Type B pancreatic cell (in vitro differentiated cells): ENCODE measurements at regions not wholly inside any gene's neighbourhood (a gene's known extent, or its start where the extent isn't known, plus 50 kb on each side); places are given as distances from the start of the nearest gene placed in this dataset.
"Not testable (repeated sequence)": the region's sequence is repeated elsewhere in the genome, so short reads cannot be mapped to it uniquely, and the experiment has no call there.

Experiments used
- DNase-seq: peaks from one replicate; pipeline ENCODE4 v3.0.0; 2021; ENCODE audit warnings: mixed read lengths; ENCODE audit not compliant: unreplicated experiment; ENCODE audit errors: extremely low spot score
- H3K27ac Mint-ChIP-seq: 2 replicates; pipeline ENCODE4 v1.8.0; 2021; ENCODE audit warnings: mild to moderate bottlenecking, mixed read lengths
- H3K27me3 Mint-ChIP-seq: 2 replicates; pipeline ENCODE4 v1.8.0; 2021; ENCODE audit warnings: mixed read lengths
- H3K36me3 Mint-ChIP-seq: 2 replicates; pipeline ENCODE4 v1.8.0; 2021; ENCODE audit warnings: mixed read lengths
- H3K4me1 Mint-ChIP-seq: one replicate; pipeline ENCODE4 v1.8.0; 2021; ENCODE audit warnings: mixed read lengths; ENCODE audit not compliant: unreplicated experiment
- H3K4me3 Mint-ChIP-seq: 2 replicates; pipeline ENCODE4 v1.8.0; 2021; ENCODE audit warnings: mild to moderate bottlenecking, mixed read lengths
- H3K9me3 Mint-ChIP-seq: 2 replicates; pipeline ENCODE4 v1.8.0; 2021; ENCODE audit warnings: mixed read lengths
- CTCF ChIP-seq: fragments of 200-600 bp; sonication (generic); conservative IDR thresholded peaks from 2 replicates; pipeline ENCODE4 v1.5.0; 2021; ENCODE audit warnings: antibody characterized with exemption, mild to moderate bottlenecking

- Mint-ChIP-seq H3K27me3 (peaks cover 12% of the 10 kb centered on the region), H3K36me3 (no peaks in the 10 kb centered on the region), H3K27ac (peak overlapping the region; percentile 80), H3K9me3 (no peaks in the 10 kb centered on the region), H3K4me3 (no peak overlapping the region), H3K4me1 (peaks cover 6% of the 10 kb centered on the region)
- TF ChIP-seq CTCF: no peak
- no peak for DNase-seq
These were observed 109.7 kb downstream of the PPIAL4G start for GRCh38 chr1:148373192-148373925.

- peaks cover 9% of the 10 kb centered on the region for H3K27me3 Mint-ChIP-seq
- DNase-seq: no peak
- no peaks in the 10 kb centered on the region for H3K9me3 Mint-ChIP-seq
- no peaks in the 10 kb centered on the region for H3K36me3 Mint-ChIP-seq
- no peak overlapping the region for H3K4me3 Mint-ChIP-seq
- no peak for TF ChIP-seq CTCF
- H3K27ac Mint-ChIP-seq: peak overlapping the region; percentile 80
- peaks cover 6% of the 10 kb centered on the region for H3K4me1 Mint-ChIP-seq
These were observed 110.4 kb downstream of the PPIAL4G start for GRCh38 chr1:148372731-148373130.

- H3K9me3 Mint-ChIP-seq, DNase-seq, H3K4me1 Mint-ChIP-seq, H3K27me3 Mint-ChIP-seq, H3K36me3 Mint-ChIP-seq: not testable (repeated sequence)
- Mint-ChIP-seq H3K27ac (peak overlapping the region; percentile 80), H3K4me3 (peak overlapping the region; percentile 1)
These were observed 110.9 kb downstream of the PPIAL4G start for GRCh38 chr1:148372051-148372726.

GRCh38 chr1:148371551-148371994 lies 111.5 kb downstream of the PPIAL4G start:
- H3K27ac Mint-ChIP-seq: peak overlapping the region; percentile 80
- not testable (repeated sequence) for H3K4me3 Mint-ChIP-seq, H3K36me3 Mint-ChIP-seq, H3K4me1 Mint-ChIP-seq, H3K27me3 Mint-ChIP-seq, DNase-seq, H3K9me3 Mint-ChIP-seq
- TF ChIP-seq CTCF: peak; percentile 86

- H3K4me1 Mint-ChIP-seq, H3K36me3 Mint-ChIP-seq, H3K9me3 Mint-ChIP-seq, DNase-seq, H3K27me3 Mint-ChIP-seq, H3K4me3 Mint-ChIP-seq, H3K27ac Mint-ChIP-seq: not testable (repeated sequence)
These were observed 112.4 kb downstream of the PPIAL4G start for GRCh38 chr1:148370661-148371060.

GRCh38 chr1:148367596-148367995 lies 115.5 kb downstream of the PPIAL4G start:
- H3K4me1 Mint-ChIP-seq: peaks cover 13% of the 10 kb centered on the region
- no peak for TF ChIP-seq CTCF
- H3K4me3 Mint-ChIP-seq: no peak overlapping the region
- peaks cover 24% of the 10 kb centered on the region for H3K27me3 Mint-ChIP-seq
- H3K27ac Mint-ChIP-seq: no peak overlapping the region
- H3K9me3 Mint-ChIP-seq: no peaks in the 10 kb centered on the region
- no peaks in the 10 kb centered on the region for H3K36me3 Mint-ChIP-seq
- no peak for DNase-seq

- H3K36me3 Mint-ChIP-seq, H3K4me3 Mint-ChIP-seq, DNase-seq, H3K27ac Mint-ChIP-seq, H3K9me3 Mint-ChIP-seq: not testable (repeated sequence)
- Mint-ChIP-seq H3K27me3 (peaks cover 35% of the 10 kb centered on the region), H3K4me1 (peaks cover 17% of the 10 kb centered on the region)
These were observed 116.9 kb downstream of the PPIAL4G start for GRCh38 chr1:148366136-148366753.

GRCh38 chr1:148365151-148365550 lies 118.0 kb downstream of the PPIAL4G start:
- H3K36me3 Mint-ChIP-seq, DNase-seq, H3K9me3 Mint-ChIP-seq, H3K4me3 Mint-ChIP-seq, H3K27ac Mint-ChIP-seq: not testable (repeated sequence)
- Mint-ChIP-seq H3K4me1 (peaks cover 18% of the 10 kb centered on the region), H3K27me3 (peaks cover 41% of the 10 kb centered on the region)

- peaks cover 18% of the 10 kb centered on the region for H3K4me1 Mint-ChIP-seq
- not testable (repeated sequence) for H3K36me3 Mint-ChIP-seq, H3K27ac Mint-ChIP-seq, DNase-seq, H3K9me3 Mint-ChIP-seq, H3K4me3 Mint-ChIP-seq
- peaks cover 42% of the 10 kb centered on the region for H3K27me3 Mint-ChIP-seq
These were observed 119.1 kb downstream of the PPIAL4G start for GRCh38 chr1:148363979-148364378.
